ENCODE measurements at regions not wholly inside any gene's neighbourhood (a gene's known extent, or its start where the extent isn't known, plus 50 kb on each side); places are given as distances from the start of the nearest gene placed in this dataset.

GRCh38 chr7:26091933-26092332 is 60.1 kb upstream of the NFE2L3 start:
- ATAC-seq (ENCODE audit: low FRiP score) (no peak), DNase-seq (ENCODE audit: low spot score) (no peak)
- TF ChIP-seq, protein P1, sequence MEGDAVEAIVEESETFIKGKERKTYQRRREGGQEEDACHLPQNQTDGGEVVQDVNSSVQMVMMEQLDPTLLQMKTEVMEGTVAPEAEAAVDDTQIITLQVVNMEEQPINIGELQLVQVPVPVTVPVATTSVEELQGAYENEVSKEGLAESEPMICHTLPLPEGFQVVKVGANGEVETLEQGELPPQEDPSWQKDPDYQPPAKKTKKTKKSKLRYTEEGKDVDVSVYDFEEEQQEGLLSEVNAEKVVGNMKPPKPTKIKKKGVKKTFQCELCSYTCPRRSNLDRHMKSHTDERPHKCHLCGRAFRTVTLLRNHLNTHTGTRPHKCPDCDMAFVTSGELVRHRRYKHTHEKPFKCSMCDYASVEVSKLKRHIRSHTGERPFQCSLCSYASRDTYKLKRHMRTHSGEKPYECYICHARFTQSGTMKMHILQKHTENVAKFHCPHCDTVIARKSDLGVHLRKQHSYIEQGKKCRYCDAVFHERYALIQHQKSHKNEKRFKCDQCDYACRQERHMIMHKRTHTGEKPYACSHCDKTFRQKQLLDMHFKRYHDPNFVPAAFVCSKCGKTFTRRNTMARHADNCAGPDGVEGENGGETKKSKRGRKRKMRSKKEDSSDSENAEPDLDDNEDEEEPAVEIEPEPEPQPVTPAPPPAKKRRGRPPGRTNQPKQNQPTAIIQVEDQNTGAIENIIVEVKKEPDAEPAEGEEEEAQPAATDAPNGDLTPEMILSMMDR (IDR thresholded peaks at IDR 0.05), result no peak

GRCh38 chr7:26093023-26093422 is 59.0 kb upstream of the NFE2L3 start:
- TF ChIP-seq, protein P1 (IDR thresholded peaks at IDR 0.05), result no peak
- DNase-seq (ENCODE audit: low spot score) (no peak), ATAC-seq (ENCODE audit: low FRiP score) (no peak)

DNA sequence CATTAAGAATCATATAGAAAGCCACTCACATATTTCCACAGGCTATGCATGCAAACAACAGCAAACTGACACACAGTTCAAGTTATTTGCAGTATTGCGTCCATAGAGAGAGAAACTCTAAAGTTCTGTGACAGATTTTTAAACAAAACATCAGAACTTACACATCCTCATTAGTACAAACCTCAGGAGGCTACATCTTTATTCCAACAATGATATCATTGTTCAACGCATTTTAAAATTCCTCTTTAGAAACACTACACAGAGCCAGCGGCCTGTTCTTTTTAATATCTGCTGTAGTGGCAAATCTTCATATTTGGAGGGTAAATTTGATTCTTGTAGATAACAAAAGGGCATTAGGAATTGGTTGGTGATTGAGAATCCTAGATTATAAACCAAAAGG is 55.9 kb upstream of the NFE2L3 start:
- DNase-seq (ENCODE audit: low spot score), result no peak
- TF ChIP-seq, protein P1 (IDR thresholded peaks at IDR 0.05), result no peak
- ATAC-seq (ENCODE audit: low FRiP score), result no peak

GRCh38 chr7:26097837-26098668 is 53.9 kb upstream of the NFE2L3 start:
- ATAC-seq (ENCODE audit: low FRiP score), result no peak
- no peak for DNase-seq (ENCODE audit: low spot score)
- TF ChIP-seq, protein P1 (IDR thresholded peaks at IDR 0.05), result no peak

GRCh38 chr7:26099236-26099635 is 52.8 kb upstream of the NFE2L3 start:
- DNase-seq (ENCODE audit: low spot score) (no peak), ATAC-seq (ENCODE audit: low FRiP score) (no peak)
- TF ChIP-seq, protein P1 (IDR thresholded peaks at IDR 0.05), result no peak

DNA sequence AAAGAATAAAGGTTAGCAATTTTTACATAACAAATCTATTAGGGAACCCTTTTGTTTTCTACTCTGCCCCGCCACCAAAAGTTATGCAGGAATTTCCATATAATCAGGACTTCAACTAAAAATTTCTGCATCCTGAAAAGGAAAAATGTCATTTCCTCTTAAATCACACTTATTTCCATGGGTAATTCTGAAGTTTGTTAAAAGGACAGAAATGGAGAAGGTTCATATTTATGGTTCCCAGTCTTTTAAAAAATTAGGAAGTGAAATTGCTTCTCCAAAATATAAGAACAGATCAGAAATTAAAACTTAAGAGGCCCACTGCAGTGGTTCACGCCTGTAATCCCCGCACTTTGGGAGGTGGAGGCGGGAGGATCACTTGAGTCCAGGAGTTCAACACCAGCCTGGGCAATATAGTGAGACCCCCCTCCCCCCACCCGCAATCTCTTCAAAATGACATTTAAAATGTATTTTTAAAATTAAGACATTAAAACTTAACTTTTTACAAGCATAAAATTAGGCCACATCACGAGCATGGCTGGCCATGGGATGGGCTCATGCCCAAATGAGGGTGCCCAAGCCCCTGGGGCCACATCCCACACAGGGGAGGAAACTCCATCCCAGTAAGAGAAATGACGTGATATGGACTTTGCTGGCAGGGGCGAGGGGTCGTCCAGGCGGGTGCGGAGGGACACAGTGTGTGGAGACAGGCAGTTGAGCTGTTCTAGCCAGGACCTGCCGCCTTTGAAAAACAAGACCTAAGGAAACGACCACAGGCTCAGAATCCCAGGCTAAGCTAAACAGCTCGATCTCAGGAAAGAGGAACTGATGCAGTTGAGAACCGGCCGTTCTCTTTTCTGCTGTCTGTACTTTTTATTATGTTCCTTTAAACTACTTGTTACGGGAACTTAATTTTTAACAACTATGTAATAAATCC is 51.3 kb upstream of the NFE2L3 start:
- TF ChIP-seq, protein P1 (IDR thresholded peaks at IDR 0.05), result no peak
- no peak for ATAC-seq (ENCODE audit: low FRiP score)
- no peak for DNase-seq (ENCODE audit: low spot score)
